Kasumi-1 (cell line): ENCODE measurements at regions not wholly inside any gene's neighbourhood (a gene's known extent, or its start where the extent isn't known, plus 50 kb on each side); places are given as distances from the start of the nearest gene placed in this dataset.
"Not testable (repeated sequence)": the region's sequence is repeated elsewhere in the genome, so short reads cannot be mapped to it uniquely, and the experiment has no call there.

Experiments used
- DNase-seq, 2 experiments: peaks; one replicate each; lab custom pipeline; 2025; lab: John Stamatoyannopoulos, UW

- DNase-seq, result no peak
Observed at GRCh38 chr15:79492065-79492464, 59.9 kb downstream of the MINAR1 start.

DNA sequence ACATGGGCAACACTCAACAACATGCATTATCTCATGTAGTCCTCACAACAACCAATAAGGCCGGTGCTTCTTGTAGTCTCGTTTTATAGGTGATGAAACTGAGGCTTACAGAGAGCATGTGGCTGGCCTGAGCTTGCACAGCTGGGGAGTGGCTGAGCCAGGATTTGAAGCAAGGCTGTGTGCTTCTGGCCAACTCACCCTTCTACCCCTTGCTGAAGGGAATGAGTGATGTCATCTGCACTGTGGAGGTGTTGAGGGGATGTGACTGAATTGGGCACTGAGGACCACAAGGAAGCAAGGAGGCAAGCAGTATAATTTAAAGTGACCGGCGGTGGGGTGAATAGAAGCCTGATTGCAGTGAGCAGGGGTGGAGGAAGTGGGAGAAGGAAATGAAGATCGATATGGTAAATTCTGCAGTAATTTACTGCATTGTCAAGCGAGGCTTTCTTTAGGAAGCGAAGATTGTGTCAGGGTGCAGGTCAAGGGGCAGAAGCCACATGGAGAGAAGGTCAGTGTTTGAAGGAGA, 62.3 kb downstream of the MINAR1 start:
- no peak for DNase-seq

- DNase-seq, result no peak
Observed at GRCh38 chr15:79494963-79495755, 63.0 kb downstream of the MINAR1 start.

GRCh38 chr15:79495775-79496174, 63.6 kb downstream of the MINAR1 start:
- no peak for DNase-seq

GRCh38 chr15:79496838-79497237, 64.7 kb downstream of the MINAR1 start:
- no peak for DNase-seq

GRCh38 chr15:79501086-79501485, 69.0 kb downstream of the MINAR1 start:
- no peak for DNase-seq

DNA sequence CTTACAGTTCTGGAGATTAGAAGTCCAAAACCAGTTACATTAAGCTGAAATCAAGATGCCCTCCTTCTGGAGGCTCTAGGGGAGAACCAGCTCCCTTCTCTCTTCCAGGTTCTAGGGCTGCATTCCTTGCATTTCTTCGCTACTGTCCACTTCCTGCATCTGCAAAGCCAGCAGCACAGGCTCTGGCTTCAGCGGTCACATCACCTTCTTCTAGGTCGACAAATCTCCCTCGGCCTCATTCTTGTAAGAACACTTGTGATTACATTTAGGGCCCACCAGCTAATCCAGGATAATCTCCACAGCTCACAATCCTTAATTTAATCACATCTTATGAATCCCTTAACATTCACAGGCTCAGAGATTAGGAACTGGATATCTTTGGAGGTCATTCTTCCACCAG, 73.8 kb downstream of the MINAR1 start:
- no peak for DNase-seq

GRCh38 chr15:79512844-79513243, 80.7 kb downstream of the MINAR1 start:
- not testable (repeated sequence) for DNase-seq

DNA sequence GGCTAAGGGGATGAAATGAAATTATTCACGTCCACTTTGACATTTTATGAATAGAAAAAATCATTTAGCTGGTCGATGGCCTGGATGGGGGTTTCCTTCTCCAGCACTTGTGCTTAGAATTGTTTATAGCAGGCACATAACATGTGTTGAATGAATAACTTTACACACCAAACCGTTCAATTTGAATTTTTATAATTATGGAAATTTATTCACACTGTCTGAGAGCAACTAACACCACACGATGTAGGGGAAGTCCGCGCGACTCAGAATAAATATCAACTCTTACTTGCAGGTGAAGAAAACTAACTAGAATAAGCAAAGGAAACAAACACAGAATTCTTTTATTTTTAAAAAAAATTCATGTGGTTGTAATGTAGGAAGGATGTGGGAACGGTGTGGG, 81.3 kb downstream of the MINAR1 start:
- no peak for DNase-seq

DNA sequence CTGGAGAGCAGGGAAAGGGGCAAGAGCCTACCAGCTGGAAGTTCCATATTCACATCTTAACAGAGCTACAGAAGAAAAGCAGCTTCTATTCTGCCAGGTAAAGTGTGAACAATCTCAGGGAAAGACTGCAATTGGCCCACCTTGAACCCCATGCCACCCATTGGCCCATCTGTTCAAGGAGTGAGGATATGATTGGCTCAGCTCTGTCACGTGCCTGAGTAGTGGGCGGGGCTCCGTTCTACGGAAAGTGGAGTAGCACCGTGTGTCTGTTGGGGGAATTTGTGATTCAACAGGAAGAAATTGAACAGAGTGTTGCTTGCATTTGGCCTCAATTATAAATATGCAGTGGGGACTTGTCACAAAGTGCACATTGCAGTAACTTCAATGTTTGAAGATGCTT, 81.8 kb downstream of the MINAR1 start:
- DNase-seq, result no peak

DNA sequence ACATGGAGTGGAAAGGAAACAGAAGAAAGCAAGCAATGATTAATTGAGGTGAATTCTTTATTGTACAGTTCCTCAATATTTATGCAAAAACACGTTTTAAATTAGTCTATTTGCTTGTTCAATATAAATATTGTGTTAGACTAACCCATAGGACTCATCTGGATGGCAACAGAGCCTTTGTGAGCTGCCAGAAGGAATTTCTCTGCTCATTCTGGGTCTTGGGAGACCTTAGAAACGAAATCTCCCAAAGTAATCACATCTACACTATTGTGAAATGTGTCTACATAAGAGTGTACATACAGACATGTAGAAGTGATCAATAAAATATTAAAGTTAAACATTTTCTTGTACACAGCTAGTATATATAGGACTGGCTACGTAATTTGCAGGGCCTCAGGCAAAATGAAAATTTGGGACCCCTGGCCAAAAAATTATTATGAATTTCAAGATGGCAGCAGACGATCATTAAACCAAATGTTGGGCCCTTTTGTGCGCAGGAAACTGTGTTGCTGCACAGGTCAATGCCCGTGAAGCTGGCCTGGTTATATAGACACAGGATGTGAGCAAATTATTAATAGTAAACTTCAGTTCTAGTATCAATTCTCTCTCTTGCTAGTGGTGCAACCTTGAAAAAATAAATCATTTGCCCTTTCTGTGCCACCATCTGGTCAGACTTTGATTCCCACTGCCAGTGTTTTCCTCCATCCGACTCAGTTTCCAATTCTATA, 83.3 kb downstream of the MINAR1 start:
- DNase-seq, result no peak

- no peak for DNase-seq
Observed at GRCh38 chr15:79516155-79516554, 84.0 kb downstream of the MINAR1 start.

- DNase-seq, result no peak
Observed at GRCh38 chr15:79516646-79517045, 84.5 kb downstream of the MINAR1 start.

DNA sequence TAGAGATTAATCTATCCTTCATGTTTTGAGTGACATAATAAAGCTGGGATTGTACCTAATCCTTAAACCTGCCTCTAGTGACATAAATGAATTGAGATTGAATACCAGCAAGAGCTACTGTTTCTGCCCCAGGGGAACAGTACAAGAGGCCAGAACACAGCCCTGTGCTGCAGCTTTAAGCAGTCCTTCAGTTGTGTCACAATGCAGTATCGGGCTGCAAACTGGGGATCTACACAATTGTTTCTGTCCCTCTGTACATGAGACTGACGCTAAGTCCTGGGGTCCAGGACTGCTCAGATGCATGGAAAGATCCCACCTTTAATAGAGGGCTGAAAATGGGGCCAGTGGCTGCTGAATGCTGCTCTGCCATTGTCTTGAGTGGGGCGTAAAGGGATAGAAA, 87.5 kb downstream of the MINAR1 start:
- DNase-seq, result no peak

DNA sequence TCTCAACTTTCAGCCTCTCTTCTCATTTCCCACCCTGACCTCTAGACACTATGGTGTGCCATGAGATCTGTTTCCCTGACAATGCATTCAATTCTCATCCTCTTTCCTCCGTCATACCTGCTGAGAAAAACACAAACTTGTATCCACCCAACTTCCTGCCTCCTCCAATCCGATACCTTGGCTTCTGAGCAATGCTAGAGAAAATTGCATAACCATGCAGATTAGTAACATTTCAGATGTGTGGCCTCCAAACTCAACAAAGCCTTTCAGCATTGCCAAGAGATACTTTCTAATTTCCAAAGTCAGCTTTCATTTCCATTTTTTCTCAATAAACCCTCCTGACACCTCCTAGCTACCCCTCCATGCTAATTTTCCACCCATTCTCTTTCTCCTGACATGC, 88.5 kb downstream of the MINAR1 start:
- DNase-seq, result no peak

DNA sequence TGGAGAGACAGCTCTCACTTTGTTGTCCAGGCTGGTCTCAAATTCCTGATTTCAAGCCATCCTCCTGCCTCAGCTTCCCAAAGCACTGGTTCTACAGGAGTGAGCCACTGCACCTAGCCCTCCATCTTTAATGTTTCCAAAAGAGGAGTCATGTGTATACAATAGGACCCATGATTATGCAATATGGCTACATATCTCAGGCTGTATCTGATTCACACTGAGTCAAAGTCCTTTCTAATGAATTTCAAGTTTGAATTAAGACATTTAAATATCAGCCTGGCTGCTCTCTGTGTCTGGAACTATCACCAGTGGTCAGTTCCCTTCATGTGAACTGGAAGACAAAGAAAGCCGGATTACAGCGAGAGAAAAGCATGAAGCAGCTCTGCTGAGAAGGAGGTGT, 90.5 kb downstream of the MINAR1 start:
- no peak for DNase-seq

GRCh38 chr15:79523266-79523665, 91.1 kb downstream of the MINAR1 start:
- no peak for DNase-seq

- no peak for DNase-seq
Observed at GRCh38 chr15:79524531-79524930, 92.4 kb downstream of the MINAR1 start.

DNA sequence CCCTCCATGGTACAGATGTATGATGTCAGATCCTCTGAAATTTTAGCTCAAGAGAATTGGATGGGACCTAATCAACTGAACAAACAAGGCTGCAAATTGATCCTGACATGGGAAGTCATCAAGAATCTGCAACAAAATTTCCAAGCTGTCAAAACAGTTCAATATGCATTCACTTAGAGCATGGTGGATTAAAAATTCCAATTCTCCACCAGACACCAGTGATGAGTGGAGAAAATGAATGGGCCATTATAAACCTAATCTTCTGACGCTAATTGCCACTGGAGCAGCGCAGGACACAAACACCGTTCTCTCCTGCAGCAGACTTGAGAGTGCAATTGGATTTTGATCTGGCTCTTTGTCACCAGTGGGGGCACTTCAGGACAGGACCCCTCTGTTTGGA, 94.2 kb downstream of the MINAR1 start:
- no peak for DNase-seq

GRCh38 chr15:79527821-79528220, 95.7 kb downstream of the MINAR1 start:
- no peak for DNase-seq

DNA sequence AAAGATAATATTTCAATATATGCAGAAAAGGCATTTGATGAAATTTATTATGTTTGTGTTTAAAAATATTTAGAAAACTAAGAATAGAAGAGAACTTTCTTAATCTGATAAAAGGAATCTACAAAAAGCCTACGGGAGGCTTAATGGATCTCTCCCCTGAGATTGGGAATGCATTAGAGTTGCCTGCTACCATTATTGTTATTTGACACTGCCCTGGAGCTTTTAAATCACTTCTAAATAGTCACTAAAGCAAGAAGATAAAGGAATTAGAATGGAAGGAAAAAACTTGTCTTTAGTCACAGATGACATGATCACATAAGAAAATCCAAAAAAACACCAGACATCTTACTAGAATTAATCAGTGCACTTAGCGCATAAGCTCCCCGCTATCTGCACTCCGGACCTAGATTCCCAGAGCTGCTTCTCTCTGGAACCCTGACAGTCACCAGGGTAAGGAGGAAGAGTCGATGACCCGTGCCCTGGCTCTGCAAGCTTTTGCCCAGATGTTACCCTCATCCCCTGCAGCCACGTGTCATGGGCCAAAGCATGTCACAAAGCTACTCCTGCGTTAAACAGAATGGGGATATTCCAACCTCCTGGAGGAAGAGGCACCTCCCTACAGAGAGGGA, 97.1 kb downstream of the MINAR1 start:
- no peak for DNase-seq

DNA sequence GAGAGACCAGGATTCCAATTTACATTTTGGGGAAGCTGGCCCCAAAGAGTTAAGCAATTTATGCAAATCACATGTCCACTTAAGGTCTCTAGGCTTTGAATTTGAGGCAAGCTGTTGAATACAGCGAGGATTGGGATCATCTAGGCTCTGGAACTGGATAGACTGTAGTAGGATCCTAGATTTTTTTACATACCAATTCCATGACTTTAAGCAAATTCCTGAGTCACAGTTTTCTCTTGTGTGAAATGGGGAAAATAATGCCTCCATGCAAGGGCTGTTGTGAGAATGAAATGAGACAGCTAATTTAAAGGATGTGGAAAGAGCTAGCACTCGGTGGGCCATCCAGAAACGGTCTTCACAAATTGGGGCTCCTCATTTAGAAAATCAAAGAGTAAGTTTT, 103.4 kb downstream of the MINAR1 start:
- no peak for DNase-seq

- no peak for DNase-seq
Observed at GRCh38 chr15:79538527-79538926, 106.4 kb downstream of the MINAR1 start.
